GM19035 (cell line): ENCODE measurements at regions not wholly inside any gene's neighbourhood (a gene's known extent, or its start where the extent isn't known, plus 50 kb on each side); places are given as distances from the start of the nearest gene placed in this dataset.
A peak's percentile ranks its signal among the peaks of the same experiment; 100 is the strongest.

Source experiments
- ATAC-seq: cut with Tn5 transposase; IDR thresholded peaks from one replicate; pipeline ENCODE4 v1.9.1; 2021; ENCODE audit not compliant: unreplicated experiment

DNA sequence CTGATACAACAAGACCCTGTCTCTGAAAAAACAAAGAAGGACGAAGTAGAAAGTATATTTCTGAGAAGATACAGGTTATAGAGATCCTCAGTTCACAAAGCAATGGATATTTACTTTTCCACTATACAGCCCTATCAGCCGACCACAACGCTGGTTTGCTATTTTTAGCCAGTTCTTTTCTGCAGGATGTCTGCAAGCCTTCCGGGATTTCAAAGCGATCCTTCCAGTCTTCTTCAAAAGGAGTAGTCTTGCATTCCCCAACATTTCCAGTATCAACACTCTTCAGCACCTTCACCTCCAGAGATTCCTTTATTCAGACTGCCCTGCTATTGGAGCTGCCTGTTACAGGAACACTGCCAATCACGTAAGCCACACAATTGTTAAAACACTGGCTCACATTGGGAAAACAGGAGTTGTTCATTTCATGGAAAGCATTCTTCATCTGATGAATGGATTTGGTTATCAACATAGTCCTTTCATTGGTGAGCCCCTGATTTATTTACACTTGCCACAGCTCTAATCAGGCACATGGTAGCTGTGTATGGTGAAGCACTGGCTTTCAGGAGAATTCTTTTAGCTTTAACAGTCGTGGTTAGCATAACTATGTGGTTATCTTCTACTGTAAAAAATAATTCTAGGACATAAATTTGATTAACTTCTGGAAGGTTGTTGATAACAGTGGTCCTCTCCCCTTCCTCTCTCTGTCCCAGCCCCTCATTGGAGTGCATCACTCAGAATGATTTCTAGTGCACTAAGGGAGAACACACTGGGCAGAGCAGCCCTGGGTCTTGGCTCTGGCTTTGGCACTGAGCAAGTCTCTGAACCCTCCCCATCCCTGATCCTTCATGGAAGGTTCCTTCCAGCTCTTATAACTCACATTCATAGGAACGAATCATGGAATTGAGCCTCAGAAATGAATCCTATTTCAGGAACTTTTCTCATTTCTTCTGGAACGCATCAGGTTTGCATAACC, 109.9 kb upstream of the SORBS2 start:
- ATAC-seq = no peak

DNA sequence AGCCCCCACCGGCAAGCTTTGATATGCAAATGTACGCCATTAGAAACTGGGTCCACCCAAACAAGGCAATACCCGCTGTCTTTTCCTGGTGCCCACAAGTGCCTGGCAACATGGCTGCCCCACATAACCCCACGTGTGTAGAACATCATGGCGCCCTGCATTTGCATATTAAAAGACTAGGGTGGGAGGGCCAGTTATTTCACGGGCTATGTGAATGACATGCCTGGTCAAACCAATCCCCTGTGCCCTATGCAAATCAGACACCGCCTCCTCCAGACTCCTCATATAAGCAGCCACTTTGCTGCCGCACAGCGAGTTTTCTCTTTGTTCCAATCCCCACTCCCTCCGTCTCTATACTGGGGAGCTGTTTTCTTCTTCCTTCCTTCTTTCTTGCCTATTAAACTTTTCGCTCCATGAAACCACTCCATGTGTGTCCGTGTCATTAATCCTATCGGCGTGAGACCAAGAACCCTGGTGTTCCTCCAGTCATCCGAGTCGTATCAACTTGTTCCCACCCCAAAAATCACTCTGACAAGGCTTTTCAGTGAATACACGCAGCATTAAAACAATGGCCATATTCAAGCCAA, 112.6 kb upstream of the SORBS2 start:
- ATAC-seq = no peak

DNA sequence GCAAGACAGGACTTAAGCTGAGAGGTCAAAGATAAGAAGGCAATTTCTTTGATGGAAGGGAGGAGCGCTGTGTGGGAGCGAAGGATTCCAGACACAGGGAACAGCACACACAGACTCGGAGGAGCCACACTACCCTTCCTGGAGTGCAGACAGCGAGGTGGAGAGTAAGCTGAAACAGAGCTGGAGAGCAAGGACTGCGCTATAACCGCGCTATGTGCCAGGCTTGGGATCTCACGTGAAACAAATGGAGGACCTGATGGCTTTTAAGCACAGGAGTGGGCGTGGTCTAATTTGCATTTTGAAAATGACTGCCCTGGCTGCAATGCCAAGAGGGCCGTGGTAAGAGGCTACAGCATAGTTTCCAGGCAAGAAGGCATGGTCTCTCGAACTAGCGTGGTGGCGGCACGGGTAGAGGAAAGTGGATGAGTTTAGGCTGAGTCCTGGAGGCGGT, 113.9 kb upstream of the SORBS2 start:
- ATAC-seq = no peak

DNA sequence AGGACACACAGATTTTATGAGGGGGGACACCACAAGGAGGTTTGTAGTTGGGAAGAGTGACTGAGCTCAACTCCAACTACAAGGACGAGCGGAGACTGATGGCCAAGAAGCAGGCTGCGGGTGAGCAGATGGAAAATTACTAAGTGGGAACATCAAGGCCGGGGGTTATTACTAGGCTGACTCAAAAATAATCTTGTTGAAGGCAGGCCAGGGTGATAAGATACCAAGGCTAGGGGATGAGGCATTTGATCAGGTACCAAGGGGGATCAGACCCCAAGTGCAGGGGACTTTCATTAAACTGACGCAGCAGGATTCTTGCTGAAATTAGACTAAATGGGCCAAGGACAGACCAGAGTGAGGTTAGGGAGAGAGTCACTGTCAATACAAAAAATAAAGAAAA, 119.4 kb upstream of the SORBS2 start:
- no peak for ATAC-seq

DNA sequence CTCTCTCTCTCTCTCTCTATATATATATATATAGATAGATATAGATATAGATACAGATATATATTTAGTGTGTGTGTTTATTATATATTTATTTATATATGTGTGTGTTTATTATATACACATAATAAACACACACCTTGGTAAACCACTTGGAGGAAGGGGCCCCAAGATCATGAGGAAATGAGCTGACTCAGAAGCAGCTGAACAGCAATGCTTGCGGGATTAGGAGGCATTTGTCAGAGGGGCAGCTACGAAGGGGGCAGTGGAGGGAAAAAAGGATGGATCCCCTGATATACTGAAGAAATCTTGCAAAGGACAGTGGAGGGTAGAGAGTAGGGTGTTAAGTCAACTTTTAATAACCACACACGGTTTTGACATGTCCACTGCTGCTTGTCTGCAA, 120.0 kb upstream of the SORBS2 start:
- no peak for ATAC-seq

DNA sequence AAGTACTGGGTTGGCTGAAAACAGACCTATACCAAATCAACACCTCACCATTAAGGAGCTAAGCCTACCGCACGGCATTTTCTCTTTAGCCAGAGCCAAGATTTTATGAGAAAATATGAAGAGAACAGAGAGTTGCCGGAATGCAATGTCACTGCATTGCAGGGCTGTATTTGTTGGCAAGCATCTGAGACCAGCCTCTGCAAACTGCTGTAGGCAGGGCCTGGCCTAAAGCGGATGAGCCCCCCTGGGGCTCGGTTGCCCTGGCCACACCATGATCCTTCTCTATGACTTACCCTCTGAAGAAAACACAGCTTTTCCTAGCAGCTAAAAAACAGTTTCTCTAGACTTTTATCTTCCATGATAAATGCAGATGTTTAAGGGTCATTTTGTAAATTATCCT, 120.5 kb upstream of the SORBS2 start:
- ATAC-seq = no peak

DNA sequence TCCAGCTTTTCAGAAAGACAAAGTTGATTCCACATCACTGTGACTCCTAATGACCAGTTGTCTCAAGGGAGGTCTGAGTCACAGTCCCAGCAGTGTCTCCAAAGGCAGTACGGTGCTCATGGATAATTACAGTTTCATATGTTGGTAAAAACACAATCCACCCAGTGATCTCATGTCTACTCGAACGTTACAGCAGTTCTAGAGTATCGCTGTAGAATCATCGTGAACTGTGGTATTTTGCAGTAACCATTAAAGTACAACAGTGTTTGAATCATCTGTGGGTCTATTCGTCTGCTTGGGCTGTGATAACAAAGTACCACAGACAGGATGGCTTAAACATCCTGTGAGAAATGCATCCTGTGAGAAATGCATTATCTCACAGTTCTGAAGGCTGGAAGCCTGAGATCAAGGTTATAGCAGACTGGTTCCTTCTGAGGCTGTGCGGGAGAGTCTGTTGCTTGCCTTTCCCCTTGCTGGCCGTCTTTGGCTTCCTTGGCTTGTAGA, 121.1 kb upstream of the SORBS2 start:
- no peak for ATAC-seq

DNA sequence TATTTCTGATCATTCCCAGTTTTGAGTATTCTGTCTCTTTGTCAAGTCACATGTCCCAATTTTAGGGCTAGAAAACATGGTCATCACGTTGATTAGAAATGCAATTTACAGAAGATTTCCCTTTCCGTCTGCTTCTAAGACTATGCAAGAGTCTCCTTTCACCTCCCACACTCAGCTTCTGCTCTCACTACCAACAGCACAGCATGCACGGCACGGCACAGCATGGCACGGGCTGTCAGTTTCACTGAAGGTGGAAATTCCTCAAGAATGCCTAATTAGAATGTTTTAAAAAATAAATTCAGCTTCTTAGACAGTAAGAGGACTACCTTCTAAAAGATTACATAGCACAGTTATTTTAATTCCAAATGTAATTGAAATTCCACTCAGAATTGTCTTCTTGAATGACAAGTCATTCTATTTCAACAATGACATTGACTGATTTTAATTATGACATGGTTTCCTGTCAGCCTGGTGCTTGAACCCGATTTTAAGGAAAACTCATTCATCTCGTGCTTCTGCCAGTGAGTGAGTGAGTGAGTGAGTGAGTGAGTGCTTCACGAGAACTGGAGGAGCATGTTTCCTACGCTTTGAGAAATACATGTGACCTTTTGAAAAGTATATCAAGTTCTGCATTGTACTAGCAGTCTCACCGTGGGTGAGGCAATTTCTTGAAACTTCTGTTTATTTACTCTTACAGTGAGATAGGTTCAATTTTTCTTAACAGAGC, 124.8 kb upstream of the SORBS2 start:
- ATAC-seq = no peak

DNA sequence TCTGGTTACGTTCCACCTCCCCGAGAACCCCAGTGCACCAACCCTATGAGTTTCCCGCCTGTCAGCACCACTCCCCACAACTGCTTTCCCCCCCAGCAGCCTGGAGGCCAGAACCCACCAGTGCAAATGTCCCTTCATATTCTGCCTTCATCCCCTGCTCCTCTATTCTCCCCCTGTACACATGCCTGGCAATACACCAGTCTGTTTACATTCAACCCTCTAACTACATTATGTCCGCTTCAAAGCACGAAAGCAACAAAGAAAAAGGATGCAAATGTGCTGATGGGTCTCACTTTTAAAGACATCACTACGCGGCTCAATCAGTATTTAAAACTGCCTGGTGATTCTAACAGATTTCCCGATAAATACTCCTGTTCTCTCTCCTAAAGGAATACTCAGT, 126.7 kb upstream of the SORBS2 start:
- ATAC-seq = no peak

DNA sequence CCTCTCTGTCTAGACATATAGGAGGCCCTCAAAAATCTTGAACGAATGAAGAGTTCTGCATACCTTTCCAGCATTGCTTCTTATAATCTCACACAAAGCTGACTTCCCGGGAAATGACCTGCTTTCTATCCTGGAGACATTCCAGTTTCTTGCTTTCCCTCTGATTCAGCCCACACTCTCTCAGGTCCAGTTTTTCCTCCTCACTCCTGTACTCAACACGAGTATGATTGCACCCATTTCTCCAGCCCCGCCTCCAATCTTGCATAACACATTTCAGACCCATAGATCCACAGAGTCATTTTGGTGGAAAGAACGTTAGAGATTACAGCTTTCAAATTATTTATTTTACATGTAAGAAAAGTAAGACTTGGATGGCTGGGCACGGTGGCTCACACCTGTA, 127.5 kb upstream of the TLR3 start:
- no peak for ATAC-seq

DNA sequence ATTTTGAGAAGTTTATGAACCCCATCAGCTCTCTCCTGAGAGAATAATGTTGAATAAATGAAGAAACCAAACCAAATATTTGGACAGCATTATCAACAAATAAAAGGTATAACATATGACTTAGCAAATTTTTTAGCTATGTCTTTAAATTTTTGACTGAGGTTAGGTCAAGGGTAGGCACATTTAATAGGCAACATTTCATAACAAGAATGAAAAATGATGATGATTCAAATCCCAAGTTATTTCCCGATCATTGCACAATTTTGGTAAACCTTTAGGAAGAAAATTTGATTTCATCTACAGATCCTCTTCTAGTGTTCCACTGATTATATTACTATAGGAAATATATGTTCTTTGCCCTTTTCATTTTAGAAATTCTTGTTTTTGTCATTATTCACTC, 123.7 kb upstream of the TLR3 start:
- no peak for ATAC-seq

DNA sequence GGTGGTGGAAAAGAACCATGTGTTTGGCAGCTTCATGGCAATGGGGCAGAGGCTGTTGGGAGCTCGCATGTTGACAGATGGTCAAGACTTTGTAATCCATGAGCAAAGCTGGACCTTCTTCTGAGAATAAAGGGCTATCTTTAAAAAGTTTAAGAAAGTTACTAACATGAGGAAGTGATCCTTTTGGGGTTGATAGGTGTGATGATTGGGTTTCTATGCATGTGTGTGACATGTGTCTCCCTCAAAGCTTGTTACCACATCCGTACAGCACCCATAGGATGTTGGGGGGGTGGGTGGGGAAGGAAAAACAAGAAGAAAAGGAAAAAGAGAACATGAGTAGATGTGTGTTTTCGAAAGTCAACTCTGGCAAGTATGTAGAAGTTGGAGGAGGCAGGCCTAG, 123.0 kb upstream of the TLR3 start:
- ATAC-seq = no peak

DNA sequence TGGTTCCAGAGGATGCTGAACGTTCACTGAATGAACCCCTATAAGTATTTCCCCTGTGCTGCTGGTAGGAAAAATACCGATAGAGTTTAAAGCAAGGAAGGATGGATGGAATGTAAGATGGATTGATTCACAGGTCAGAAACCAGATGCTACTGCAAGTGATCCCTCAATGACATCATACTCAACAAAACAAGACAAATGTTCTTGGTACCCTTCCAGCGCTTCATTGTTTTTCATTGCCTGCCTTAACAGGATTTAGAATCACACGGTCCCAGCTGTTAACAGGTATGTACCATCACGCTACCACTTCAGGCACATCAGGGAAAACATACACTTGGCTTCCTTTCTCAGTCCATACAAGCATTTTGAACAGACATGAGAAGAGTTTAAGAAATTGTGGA, 118.1 kb upstream of the TLR3 start:
- ATAC-seq = no peak

DNA sequence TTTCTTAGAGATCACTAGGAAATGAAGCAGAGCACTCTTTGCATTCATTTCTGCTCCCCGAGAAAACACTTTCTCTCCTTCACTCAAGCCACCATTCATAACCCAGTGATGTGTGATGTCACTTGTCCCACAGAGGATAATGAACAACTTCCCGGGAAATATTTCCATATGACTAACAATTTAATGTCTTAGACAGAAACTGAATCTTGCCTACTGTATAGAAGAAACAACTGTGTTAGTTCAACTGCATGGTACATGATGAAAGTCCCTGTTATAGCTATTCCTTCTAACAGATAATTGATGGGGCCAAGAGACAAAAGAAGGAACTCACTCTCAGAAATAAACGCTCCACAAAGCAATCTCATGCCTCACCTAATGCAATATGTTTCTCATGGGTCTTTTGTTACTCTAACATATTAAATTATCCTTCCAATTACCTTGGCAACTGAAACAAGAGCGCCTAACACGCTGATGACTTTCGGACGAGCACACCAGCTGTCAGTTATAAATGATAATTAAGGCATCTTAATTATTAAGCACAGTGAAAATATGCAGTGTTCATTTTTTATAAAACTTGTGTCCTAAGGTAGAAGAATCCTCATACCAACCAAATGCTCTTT, 113.7 kb upstream of the TLR3 start:
- ATAC-seq = no peak

DNA sequence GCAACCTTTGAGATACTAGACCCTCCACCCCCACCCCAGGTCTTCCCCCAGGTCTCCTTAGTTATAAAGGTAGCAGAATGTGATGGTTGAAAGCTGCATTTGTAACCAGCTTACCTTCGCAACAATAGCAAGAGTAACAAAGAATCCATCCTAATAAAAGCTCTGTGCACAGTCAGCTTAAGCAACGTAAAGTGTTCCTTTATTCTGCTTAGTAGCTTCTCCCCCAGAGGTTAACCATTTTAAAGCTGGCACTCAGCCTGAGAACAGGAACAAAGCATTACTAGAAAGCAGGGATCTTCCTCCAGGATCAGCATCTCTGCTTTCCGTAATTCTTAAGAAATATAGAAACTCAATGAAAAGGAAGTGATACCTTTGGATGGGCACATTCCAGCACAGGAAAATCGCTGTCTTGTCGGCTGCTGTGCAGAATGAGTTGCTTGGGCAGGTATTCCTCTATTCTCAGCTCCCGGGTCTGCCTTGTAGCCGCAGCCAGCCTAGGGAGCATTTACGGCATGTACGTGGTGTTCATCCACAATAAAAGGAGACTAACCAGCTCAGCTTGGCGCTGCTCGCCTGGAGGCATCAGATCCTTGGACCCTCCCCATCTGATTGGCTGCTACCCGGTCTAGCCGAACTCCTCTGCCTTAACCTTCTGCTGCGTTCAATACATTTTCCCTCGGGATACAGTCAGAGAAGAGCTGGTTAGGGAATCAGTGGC, 113.0 kb upstream of the TLR3 start:
- ATAC-seq = no peak

DNA sequence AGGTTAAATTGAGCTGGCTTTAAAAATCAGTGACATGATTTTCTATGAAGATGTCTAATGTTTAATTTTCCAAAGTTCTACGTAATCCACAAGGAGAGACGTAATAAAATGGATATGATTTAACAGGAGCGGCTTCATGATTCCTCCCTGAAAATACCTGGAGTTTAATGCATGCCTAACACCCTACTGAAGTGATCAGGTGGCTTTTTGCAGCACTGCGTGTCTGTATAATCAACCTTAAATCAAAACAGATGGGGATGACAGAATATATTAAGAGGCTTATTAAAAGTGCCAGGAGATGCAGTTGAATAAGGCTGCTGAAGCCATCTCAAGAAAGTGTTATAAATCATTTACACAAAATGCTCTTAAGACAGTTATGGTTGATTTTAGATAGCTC, 112.4 kb upstream of the TLR3 start:
- ATAC-seq = no peak

DNA sequence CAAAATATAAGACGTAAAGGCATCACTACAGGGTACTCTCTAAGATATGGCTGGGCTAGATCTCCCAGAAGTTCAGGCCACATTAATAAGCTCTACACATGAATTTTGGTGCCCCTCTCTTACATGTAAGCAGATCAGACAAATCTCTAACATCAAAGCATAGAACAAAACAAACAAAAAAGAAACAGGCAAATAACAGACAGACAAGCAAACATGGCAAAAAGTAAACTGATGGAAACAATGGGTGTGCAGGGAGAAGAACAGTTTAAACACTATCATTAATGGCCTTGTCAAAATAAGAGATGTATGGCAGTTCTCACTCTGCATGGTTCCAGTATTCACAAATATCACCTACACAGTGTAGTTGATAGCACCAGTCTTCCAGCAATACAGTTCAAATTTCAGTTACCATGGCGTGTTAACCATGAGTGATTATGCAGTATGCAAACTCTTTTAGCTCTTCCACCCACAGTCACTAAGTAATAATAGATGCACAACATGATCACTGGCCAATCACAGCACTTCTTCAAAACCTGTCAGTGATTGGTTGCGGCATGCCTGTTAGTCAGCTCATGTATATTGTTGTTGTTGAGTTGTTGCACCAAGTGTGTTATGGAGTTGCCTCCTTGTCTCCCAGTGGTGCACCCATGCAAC, 110.7 kb upstream of the TLR3 start:
- ATAC-seq = no peak

DNA sequence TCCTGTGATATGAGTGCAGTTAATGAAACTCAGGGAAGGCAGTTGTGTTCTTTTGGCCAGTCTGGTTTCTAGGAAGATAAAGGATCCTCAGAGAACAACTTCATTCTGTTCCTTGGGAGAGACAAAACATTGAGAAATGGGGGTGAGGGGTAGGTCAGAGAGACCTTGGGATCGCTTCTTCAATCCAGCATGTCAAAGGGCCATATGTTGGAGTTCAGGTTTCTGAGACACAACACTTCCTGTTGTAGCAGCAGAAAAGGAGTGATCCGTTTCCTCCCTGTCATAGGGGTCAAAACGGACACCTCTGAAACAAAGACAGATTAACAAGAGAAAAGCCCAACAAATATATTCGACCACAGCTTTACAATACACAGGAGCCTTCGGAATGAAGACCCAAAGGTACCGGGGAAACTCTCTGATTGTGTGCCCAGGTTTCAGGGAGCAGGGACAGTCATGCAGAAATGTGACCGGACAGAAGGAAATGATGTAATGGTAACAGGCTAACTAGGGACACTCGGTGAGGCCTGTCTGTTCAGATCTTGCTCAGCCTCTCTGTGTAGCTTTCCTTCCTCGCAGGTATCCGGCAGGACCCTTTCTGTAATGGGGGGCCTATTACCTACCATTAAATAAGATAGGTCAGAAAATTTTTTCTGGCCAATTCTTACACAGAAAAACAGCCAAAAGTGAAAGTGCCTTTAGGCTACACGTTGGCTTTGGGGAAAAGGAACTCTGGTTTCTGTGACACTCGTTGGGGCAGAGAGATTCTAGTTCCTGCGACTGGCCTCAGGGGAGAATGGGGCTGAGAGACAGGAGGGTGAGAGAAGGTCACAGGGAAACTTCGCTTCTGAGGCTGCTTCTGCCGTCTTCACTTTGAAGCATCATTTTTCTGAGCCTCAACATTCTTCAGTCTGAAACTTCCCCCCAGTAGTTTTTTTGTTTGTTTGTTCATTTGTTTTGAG, 103.3 kb upstream of the TLR3 start:
- peak; percentile 71 for ATAC-seq

DNA sequence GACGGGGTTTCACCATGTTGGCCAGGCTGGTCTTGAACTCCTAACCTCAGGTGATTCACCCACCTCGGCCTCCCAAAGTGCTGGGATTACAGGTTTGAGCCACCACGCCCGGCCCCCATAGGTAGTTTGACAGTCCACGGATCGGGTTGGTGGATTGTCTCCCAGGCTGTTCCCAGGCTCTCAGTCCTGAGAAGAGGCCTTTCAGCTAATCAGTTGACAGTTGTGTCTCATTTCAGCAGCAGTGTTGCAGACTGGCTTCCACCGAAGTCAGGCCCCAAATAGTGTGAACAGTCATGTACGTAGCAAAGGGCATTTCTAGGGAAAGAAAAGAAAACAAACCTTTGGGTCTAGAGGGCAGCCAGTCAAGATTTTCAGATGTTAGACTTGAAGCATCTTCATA, 102.4 kb upstream of the TLR3 start:
- ATAC-seq = no peak
